GM21529 (cell line): ENCODE measurements at regions not wholly inside any gene's neighbourhood (a gene's known extent, or its start where the extent isn't known, plus 50 kb on each side); places are given as distances from the start of the nearest gene placed in this dataset.
A peak's percentile ranks its signal among the peaks of the same experiment; 100 is the strongest.

Experiments
- ATAC-seq: cut with Tn5 transposase; IDR thresholded peaks from one replicate; pipeline ENCODE4 v1.9.1; 2021; ENCODE audit not compliant: unreplicated experiment

DNA sequence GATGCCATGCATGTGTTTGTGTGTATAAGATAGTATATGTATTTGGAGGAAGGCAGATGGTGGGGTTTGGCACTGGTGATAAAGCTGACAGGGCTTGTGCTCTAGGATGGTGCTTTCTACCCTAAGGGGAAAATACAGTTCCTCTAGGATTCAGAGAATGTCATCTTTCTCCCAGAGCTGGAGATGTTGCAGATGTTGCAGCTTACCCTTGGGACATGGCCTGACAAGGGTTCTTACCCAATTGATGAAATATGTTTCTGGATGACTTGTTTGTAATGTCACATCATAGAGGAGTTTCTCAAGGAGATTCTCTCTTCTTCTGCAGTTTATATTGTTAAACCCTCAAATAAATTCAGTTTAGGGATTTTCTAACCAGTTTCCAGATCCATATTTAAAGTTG, 52.5 kb upstream of the PITX2 start:
- ATAC-seq, result no peak

DNA sequence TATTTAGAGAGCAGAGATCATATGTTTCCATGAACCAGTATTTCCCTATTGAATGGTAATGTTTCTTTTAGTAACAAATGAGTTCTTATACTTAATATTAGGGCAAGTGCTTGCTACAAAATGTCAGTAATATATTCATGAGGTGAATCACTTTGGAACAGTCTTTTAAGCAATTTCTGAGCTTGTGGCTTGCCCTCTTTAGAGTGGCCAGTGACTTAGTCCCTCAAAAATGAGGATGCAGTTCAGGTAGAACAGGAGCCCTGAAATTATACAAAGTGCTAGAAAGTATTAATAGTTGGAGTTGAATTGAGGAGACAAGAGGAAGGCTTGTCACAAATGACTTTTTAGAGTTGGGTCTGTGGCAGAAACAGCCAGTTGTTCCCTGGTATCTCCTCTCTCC, 53.4 kb upstream of the PITX2 start:
- no peak for ATAC-seq

DNA sequence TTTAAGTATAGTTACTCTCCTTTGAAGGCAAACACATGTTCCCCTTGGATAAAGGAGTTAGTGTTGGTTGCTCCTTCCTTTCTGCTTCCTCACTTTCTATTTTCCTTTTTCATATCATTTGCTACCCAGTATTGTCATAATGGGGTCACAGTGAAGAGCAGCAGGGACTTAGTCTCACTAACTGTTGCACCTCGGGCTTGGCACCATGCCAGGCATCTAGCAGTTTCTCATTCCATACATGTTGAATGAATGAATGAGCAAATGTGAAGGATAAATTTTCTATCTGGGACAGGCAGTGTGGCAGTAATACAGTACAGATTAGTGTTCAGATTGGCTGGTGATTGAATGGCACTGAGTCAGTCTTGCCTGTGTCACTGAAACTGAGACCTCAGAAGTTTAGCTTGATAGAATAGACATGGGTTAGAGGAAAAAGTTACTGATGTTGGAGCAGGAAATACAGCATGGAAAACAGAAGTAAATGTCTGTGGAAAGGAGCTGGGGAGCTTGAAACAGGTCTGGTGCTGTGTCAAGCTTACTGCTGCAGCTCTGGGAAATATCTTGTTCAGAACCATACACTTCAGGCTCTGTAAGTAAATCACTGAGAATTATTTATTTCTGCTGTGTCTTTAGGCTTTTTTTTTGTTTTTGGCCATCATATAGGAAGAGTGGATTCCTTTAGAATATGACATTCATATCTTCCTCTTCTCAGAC, 55.8 kb upstream of the PITX2 start:
- ATAC-seq, result no peak

DNA sequence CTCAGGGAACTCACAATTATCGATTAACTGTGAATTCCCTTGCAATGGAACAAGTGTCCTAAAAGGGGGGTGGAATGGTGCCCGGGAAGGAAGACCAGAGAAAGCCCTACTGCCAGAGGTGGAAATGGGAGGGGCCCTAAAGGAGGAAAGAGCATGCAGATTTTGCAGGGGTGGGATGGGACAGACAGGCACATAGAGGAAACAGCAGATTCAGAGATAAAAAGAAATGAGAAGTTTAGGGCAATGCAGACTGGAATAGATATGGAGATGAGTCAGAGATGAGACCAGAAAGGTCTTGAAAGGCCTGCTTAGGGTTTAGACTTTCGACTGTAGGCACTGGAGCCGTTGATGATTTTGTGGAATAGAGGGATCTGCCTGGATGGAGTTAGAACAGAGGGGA, 57.4 kb upstream of the PITX2 start:
- ATAC-seq, result no peak

DNA sequence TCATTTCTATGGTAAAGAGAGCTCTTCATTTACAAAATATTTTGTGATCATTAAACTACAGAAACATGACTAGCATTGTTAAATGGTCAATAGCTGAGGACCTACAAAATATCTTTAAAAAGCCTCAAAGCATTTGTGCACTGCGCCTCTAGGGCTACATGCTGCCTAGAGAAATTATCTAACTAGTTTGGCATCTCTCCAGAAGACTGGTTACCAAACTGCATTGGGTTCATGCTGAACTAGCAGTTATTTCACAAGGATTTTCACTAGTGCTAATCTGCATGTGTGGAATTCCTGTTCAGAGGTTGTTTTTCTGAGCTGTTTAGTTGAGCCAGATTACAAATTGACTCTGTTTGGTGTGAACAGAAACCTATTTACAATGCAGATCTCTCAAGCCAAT, 58.5 kb upstream of the PITX2 start:
- no peak for ATAC-seq

DNA sequence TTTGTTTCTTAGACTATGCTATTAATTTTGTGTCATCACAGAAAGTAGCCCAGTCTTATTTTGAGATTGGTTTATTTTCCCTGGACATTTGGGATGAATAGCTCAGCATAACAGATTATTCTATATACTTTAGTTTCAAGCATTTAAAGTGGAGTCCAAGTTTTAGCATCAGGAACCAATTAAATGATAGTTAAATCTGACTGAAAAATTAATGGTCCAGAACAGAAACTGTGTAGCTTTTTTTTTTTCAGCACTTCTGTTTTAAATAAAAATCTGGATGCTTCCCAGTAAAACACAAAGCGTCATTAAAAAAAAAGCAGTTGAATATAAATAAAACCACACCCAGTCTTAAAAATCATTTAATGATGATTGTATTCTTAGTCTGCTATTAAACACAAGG, 59.4 kb upstream of the PITX2 start:
- no peak for ATAC-seq

DNA sequence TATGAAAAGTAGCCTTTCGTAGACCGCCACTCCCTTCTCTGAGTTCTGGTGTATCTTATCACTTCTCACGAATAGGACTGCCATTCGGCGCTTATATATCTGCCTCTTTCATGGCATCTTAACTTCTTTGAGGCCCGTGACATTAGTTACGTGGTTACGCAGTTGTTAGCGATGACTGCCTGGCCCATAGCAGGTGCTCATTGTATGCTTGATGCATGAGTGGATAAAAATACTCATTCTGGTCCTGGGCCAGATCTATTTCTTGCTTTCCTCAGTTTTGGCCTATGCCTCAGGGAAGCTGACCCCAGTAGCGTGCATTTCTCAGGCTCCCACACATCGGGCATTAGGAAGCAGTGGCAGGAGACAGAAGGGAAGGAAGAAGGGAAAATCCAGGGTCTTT, 60.7 kb upstream of the PITX2 start:
- ATAC-seq, result no peak

DNA sequence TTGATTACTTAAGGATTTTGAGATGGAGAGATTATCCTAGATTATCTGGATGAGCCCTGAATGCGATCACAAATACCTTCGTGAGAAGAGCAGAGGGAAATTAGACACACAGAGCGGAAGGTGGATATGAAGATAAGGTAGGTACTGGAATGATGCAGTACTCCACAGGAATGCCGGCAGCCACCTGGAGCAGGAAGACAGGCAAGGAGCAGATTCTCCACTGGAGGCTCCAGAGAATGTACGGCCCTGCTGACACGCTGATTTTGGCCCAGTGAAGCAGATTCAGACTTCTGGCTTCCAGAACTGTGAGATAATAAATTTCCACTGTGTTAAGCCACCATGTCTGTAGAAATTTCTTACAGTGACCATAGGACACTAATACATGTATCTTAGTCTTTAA, 79.4 kb upstream of the PITX2 start:
- ATAC-seq, result no peak

DNA sequence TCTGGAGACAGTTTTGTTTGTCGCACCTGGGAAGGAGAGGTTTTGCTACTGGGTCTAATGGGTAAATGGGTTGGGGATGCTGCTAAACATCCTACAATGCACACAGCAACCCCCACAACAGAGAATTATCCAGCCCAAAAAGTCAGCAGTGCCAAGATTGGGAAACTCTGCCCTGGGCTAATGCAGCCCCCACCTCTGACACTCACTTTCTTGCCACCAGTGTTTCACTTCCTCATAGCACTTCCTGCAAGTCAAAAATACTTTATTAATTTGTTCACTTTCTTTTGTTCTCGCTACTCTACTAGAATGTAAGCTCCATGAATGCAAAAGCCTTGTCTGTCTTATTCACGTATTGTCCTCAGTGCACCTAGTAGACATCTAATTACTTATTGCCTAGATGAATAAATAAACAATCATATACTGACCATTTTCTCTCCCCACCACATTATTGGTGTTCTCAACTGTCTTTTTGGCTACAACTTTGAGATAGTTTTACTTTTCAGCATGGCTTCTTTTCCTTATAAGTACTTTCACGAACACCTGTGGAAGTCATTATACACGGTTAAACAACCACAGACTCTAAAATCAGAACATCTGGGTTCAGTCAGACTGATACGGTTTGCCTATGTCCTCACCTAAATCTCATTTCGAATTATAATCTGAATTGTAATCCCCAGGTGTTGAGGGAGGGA, 82.0 kb upstream of the PITX2 start:
- ATAC-seq, result peak; percentile 82

DNA sequence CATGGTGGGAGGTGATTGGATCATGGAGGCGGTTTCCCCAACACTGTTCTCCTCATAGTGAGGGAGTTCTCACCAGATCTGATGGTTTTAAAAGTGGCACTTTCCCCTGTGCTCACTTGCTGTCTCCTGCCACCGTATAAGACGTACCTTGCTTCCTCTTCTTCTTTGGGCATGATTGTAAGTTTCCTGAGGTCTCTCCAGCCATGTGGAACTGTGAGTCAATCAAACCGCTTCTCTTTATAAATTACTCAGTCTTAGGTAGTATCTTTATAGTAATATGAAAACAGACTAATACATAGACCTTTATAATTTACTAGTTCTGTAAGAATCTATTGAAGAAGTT, 82.5 kb upstream of the PITX2 start:
- peak; percentile 6 for ATAC-seq

DNA sequence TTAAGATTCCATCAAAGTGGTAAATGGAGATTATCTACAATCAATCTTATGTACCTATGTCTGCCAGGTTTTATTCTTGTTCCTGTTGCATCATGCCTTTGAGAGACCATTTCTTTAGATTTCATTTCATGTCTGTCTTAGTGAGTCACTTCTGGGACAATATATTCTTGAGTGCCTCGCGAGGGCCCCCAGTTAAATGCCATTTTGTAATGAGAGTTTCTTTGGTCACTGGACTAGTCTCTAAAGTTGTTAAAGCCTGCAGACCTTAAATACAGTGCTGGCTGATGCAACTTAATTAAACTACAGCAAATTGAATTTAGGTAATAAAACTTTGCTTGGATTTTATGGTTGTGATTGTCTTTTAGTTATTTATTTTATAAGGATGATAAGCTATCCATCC, 87.2 kb upstream of the PITX2 start:
- no peak for ATAC-seq

DNA sequence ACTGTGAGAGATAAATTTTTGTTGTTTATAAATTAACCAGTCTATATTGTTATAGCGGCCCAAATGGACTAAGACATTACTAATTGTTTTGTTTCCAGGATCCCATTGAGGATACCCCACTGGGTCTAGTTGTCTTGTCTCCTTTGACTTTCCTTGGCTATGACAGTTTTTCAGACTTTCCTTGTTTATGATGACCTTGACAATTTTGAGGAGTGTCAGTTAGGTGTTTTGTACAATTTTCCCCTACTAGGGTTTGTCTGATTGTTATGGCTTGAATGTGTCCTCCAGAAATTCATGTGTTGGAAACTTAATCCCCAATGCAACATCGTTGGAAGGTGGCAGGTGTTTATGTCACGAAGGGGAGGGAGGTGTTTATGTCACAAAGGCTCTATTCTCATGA, 89.6 kb upstream of the PITX2 start:
- ATAC-seq, result no peak

DNA sequence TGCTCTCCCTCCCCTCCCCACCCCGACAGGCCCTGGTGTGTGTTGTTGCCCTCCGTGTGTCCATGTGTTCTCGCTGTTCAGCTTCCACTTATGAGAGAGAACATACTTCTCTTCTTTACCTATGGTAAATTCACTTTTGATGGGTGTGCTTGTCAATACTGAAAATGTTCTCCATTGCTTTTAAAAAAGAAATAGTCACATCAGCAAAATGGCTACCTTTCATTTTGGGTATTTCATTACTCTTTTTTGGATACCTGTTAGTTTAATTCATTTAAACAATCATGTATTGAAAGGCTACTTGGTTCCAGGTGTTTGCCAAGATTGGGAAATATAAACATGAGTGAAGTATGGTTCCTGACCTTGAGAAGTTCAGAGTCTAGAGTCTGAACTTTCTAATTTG, 107.4 kb upstream of the PITX2 start:
- no peak for ATAC-seq

DNA sequence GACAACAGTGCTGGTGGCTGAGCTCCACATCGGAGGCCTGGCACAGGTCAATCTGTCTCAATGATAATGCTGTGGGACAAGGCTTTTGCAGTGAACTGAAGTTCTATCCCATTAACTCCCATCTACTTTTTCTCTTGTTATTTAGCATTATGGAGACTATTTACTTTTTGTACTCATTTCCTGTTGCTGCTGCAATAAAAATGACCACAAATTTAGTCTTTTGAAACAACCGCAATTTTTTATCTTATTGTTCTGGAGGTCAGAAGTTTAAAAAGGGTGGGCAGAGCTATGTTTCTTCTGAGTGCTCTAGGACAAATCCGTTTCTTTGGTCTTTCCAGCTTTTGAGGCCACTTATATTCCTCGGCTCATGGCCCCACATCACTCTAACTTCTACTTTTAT, 111.0 kb upstream of the PITX2 start:
- no peak for ATAC-seq

DNA sequence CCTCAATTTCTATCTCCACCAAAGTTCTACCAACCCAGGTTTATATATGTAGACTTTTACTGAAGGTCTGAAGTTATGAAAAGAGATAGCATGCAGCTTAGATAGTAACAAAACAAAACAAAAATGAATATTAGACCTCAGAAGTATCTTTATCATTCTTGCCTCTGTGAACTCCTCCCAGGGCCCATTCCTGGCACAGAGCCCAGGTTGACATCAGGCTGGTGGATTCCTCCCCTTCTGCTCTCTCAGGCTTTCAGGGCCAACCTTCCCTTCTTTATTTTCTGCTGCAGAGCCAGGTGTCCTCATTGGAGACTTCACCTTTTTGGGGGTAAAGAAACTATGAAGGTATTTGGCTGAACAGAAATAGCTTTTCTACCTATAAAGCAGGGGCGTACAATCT, 112.8 kb upstream of the PITX2 start:
- ATAC-seq, result no peak

DNA sequence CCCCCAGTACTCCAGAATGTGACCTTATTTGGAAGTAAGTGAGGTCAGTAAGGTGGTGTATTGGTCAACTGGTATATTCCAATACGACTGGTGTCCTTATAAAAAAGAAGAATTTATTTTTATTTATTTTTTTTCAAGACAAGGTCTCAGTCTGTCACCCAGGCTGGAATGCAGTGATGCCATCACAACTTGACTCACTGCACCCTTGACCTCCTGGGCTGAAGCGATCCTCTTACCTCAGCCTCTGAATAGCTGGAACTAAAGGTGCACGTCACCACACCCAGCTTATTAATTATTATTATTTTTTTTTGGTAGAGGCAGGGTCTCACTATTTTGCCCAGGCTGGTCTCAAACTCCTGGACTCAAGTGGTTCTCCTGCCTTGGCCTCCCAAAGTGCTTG, 115.1 kb upstream of the PITX2 start:
- no peak for ATAC-seq

DNA sequence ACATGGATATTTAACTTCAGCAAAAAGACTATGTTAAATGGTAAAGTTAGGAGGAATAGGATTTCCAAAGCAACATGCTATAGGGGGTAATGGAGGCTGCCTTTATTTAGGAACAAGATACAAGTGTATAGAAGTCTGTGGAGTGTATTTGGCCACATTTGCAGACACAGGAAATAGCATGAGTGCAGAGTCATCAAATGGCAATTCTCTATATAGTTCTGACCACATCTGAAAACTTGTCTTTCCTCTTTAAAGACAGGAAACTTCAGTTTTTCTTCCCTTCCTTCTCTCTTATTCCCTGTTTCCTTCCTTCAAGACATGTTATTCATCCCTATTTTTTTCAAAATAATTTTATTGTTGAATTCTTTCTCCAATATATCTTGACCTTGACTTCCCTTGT, 119.3 kb upstream of the PITX2 start:
- ATAC-seq, result no peak

DNA sequence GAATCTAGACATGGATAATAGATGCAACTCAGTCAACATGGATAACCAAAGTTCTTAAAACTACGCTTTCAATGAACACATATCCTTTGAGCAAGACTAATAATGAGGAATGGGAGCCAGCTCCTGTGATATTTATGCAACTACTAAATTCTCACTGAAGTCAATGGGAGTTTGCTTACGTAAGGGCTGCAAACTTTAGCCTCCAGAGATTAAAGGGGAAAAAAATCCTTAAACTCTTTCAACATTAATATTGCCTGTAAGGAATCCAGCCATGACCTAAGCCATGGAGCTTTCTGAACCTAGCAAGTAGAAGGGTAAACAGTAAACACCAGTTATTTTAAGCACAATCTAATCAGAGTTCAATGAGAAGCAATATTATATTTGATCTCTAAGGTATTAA, 125.2 kb upstream of the PITX2 start:
- ATAC-seq, result no peak

DNA sequence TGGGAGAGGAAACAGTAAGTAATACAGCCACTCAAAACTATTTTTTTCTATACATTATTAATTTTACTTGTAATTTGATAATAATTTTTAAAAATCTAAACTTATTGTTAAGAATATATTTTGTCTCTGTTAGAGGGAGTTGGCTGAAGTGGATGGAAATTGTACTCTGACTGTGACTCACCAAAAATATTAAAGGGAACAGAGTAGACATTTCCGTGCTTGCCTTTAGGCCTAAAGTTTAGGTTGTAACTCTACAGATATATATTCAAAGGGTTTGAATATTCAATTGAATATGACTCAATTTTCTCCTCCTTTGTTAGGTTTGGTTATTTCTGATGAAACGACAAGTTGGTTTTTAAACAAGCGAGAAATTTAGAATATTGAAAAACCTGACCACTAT, 128.3 kb upstream of the PITX2 start:
- no peak for ATAC-seq

DNA sequence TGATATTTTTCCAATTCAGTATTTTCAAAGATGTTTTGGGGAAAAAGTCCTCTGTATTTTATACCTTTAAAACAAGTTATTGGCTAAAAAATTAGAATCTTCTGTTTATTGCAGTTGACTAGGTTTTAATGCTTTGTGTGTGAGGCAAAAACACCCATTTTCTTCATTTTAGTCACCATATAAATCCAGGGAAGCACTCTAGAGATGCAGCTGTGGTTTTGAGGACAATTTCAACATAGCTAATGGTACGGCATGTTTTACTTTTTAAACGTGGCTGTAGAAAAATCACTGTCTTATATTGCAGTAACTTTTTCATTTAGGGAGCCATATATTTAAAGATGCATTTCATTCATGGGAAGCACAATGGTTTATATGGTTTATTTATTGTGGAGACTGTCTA, 129.1 kb upstream of the PITX2 start:
- ATAC-seq, result no peak

DNA sequence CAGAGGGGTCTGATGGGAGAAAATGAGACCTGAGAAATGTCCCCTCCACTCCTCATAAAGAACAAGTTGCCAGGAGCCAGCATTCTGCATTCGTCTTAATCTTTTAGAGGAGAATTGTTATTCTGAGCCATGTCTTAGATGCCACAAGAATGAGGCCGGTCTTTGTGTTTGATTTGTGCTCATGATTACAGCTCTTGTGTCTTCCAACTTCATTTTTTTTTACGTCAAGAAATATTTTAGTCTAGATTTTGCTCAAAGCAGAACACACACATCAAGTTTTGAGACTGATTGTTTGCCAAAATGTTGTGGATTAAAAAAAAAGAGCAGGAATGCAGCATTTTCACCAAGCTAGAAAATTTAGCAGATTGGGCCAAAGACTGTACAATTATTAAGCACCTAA, 130.6 kb upstream of the PITX2 start:
- no peak for ATAC-seq

DNA sequence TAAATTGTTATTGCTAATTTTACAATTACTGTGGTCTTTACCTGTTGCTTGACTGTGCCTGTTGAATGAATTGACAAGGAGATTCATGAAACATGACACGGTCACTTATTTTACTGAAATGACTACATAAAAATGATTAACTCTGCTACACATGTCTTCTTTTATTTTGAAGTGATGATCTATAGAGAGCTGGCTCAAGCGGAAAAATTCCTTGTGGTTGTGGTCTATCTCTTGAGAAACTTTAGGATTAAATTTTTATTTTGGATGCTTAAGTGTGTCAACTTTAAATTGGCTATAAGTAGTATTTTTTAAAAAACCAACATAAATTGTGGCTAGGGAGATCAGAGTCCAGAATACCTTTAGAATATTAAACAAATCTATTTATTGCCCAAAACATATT, 131.8 kb upstream of the PITX2 start:
- ATAC-seq, result no peak

DNA sequence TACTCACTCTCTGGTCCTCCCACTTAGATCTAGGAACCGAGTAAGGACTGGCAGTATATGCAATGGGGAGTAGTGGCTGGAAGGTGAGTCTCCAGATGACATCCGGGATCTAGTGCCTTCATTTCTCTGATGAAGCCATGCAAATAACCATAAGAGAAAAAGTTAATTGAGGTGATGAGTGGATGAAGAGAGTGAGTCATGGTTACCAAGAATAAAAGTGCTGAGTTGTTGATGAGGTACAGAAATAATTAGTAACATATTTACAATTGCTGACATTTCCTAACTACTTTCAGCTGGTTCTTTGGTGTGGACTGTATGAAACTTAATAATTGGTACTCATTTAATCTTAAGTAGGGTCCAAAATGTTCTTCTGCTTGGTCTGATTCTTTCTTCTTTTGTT, 146.7 kb upstream of the PITX2 start:
- no peak for ATAC-seq
